Right atrium auricular region (tissue), 2 donors: ENCODE measurements at regions not wholly inside any gene's neighbourhood (a gene's known extent, or its start where the extent isn't known, plus 50 kb on each side); places are given as distances from the start of the nearest gene placed in this dataset.

Experiments
- DNase-seq: peaks from one replicate; pipeline ENCODE4 v3.0.0-alpha.2; 2019; ENCODE audit warnings: low spot score
- H3K27ac ChIP-seq, 2 donors: fragments of 200-600 bp; sonication (generic); 1 replicate in 1 of 2; 2 replicates in 1 of 2; pipeline ENCODE4 v1.5.1; 2016 to 2019
- H3K27me3 ChIP-seq, 2 donors: fragments of 200-600 bp; sonication (generic); one replicate each; pipeline versions ENCODE4 v1.5.1 to v1.6.0; 2017 to 2019
- H3K36me3 ChIP-seq: fragments of 200-600 bp; sonication (generic); one replicate; pipeline ENCODE4 v1.5.1; 2016
- H3K4me1 ChIP-seq, 2 donors: fragments of 200-600 bp; sonication (generic); one replicate each; pipeline versions ENCODE4 v1.5.1 to v1.6.0; 2017 to 2019
- H3K4me3 ChIP-seq, 2 donors: fragments of 200-600 bp; sonication (generic); 1 replicate in 1 of 2; 2 replicates in 1 of 2; pipeline ENCODE4 v1.5.1; 2017 to 2019; ENCODE audit warnings: mild to moderate bottlenecking in 1 of 2, moderate library complexity in 1 of 2
- H3K9me3 ChIP-seq, 2 donors: fragments of 200-600 bp; sonication (generic); one replicate each; pipeline ENCODE4 v1.5.1; 2019
- TF ChIP-seq, protein P1 (sequence below), 2 donors: fragments of 200-600 bp; sonication (generic); IDR thresholded peaks; one replicate each; pipeline ENCODE4 v1.5.1; 2019; ENCODE audit warnings: antibody characterized with exemption in 2 of 2

GRCh38 chr10:24119896-24120295, 89.0 kb upstream of the KIAA1217 start:
- no peaks in the 10 kb centered on the region for H3K27me3 ChIP-seq
- no peak overlapping the region for H3K4me3 ChIP-seq
- TF ChIP-seq, protein P1, sequence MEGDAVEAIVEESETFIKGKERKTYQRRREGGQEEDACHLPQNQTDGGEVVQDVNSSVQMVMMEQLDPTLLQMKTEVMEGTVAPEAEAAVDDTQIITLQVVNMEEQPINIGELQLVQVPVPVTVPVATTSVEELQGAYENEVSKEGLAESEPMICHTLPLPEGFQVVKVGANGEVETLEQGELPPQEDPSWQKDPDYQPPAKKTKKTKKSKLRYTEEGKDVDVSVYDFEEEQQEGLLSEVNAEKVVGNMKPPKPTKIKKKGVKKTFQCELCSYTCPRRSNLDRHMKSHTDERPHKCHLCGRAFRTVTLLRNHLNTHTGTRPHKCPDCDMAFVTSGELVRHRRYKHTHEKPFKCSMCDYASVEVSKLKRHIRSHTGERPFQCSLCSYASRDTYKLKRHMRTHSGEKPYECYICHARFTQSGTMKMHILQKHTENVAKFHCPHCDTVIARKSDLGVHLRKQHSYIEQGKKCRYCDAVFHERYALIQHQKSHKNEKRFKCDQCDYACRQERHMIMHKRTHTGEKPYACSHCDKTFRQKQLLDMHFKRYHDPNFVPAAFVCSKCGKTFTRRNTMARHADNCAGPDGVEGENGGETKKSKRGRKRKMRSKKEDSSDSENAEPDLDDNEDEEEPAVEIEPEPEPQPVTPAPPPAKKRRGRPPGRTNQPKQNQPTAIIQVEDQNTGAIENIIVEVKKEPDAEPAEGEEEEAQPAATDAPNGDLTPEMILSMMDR (IDR thresholded peaks at IDR 0.05): no peak
- no peaks in the 10 kb centered on the region for H3K36me3 ChIP-seq
- H3K27ac ChIP-seq: peak overlapping the region; percentile 29 to 32
- DNase-seq: no peak
- H3K4me1 ChIP-seq: peaks cover 0 to 11% of the 10 kb centered on the region in 2 donors
- no peaks in the 10 kb centered on the region for H3K9me3 ChIP-seq

DNA sequence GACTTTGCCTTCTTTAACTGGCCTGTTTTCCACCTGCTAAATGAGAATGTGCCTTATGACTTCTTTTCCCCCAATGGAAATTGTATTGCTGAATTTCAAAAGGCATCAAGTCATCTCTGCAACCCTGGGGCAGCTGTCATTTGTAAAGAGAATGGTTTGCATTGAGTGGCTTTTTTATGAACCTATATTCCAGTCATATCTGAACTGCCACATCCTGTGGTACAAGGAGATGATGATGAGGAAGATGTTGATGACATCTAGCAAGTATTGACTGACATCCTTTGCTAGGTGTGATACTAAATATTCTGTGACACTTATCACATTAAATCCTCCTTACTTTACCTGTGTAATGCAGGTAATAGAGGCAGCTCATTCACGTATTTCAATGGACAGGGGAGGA, 88.3 kb upstream of the KIAA1217 start:
- Histone ChIP-seq H3K36me3 (no peaks in the 10 kb centered on the region), H3K4me1 (peaks cover 0 to 3% of the 10 kb centered on the region in 2 donors), H3K9me3 (no peaks in the 10 kb centered on the region), H3K27ac (no peak overlapping the region), H3K27me3 (no peaks in the 10 kb centered on the region), H3K4me3 (no peak overlapping the region)
- TF ChIP-seq, protein P1 (IDR thresholded peaks at IDR 0.05): no peak
- DNase-seq: no peak

- Histone ChIP-seq H3K9me3 (no peaks in the 10 kb centered on the region), H3K36me3 (no peaks in the 10 kb centered on the region), H3K4me3 (no peak overlapping the region), H3K27ac (no peak overlapping the region), H3K27me3 (no peaks in the 10 kb centered on the region), H3K4me1 (peaks cover 0 to 8% of the 10 kb centered on the region in 2 donors)
- TF ChIP-seq, protein P1 (IDR thresholded peaks at IDR 0.05): no peak
- no peak for DNase-seq
Measured at GRCh38 chr10:24127516-24127915, 81.4 kb upstream of the KIAA1217 start.

DNA sequence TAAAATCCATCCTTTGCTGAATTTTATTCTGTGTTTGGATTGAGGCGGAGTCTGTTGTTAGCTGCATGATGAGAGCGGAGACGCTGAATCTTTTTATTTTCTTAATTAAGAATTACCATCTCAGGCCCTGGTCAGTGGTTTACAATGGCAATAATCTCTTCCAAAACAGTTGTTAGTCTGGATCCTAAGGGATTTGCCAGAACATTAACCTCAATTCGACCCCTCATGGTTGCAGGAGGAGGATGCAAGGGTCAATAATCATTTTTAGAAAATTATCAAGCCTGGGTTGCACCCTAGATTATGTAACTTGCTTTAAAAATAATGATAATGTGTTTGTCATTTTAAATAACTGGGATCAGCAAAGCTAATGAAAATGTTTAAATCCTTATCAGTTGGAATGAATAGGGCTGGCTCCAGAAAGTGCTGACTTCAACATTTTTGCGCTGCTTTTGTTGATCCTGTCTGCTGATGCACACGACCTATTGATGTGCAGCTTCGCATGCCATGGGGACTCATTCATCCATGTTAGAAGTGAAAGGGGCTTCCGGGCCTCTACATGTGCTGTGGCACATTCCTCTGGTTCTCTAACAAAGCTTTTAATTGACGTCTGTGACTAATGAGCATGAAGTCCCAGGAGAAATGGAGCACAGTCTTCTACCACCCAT, 80.7 kb upstream of the KIAA1217 start:
- Histone ChIP-seq H3K27me3 (no peaks in the 10 kb centered on the region), H3K4me1 (peaks cover 0 to 8% of the 10 kb centered on the region in 2 donors), H3K36me3 (no peaks in the 10 kb centered on the region), H3K27ac (no peak overlapping the region), H3K4me3 (no peak overlapping the region), H3K9me3 (no peaks in the 10 kb centered on the region)
- TF ChIP-seq, protein P1 (IDR thresholded peaks at IDR 0.05): no peak
- no peak for DNase-seq

- Histone ChIP-seq H3K27me3 (no peaks in the 10 kb centered on the region), H3K9me3 (no peaks in the 10 kb centered on the region), H3K36me3 (no peaks in the 10 kb centered on the region), H3K27ac (no peak overlapping the region), H3K4me3 (no peak overlapping the region), H3K4me1 (peaks cover 0 to 8% of the 10 kb centered on the region in 2 donors)
- TF ChIP-seq, protein P1 (IDR thresholded peaks at IDR 0.05): no peak
- no peak for DNase-seq
Measured at GRCh38 chr10:24132741-24133140, 76.2 kb upstream of the KIAA1217 start.

DNA sequence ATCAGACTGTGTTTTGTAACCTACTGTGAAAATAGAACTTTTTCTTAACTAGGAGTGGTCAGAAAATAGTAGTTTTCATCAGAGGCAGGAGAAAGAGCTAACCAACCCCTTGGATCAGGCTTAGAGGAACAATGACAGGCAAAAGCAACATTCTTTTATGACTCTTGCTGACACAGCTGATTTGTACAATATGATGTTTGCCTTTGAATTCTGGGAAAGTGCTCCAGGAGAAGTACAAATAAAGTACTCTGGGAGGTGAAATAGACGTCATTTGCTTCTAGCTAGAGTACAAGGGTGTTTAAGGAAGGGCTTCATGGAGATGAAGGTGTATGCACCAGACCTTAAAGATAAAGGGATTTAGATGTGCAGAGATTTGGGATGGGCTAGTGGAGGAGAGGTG, 75.1 kb upstream of the KIAA1217 start:
- Histone ChIP-seq H3K4me3 (no peak overlapping the region), H3K27ac (no peak overlapping the region), H3K36me3 (no peaks in the 10 kb centered on the region), H3K9me3 (no peaks in the 10 kb centered on the region), H3K27me3 (no peaks in the 10 kb centered on the region), H3K4me1 (no peaks in the 10 kb centered on the region)
- no peak for DNase-seq
- TF ChIP-seq, protein P1 (IDR thresholded peaks at IDR 0.05): no peak
